NCI-H1436 treated with DMSO at 0.1 percent for 48 hours (cell line): ENCODE measurements at regions not wholly inside any gene's neighbourhood (a gene's known extent, or its start where the extent isn't known, plus 50 kb on each side); places are given as distances from the start of the nearest gene placed in this dataset.
"Not testable (repeated sequence)": the region's sequence is repeated elsewhere in the genome, so short reads cannot be mapped to it uniquely, and the experiment has no call there.

Source experiments
- DNase-seq: peaks from one replicate; lab custom pipeline; 2025; lab: John Stamatoyannopoulos, UW

- DNase-seq: no peak
These were observed 159.6 kb upstream of the WDR1 start for GRCh38 chr4:10276152-10276551.

GRCh38 chr4:10275696-10276095 lies 159.1 kb upstream of the WDR1 start:
- DNase-seq: no peak

- DNase-seq: no peak
These were observed 156.4 kb upstream of the WDR1 start for GRCh38 chr4:10273030-10273429.

GRCh38 chr4:10272511-10272910 lies 155.9 kb upstream of the WDR1 start:
- no peak for DNase-seq

GRCh38 chr4:10267066-10267465 lies 150.5 kb upstream of the WDR1 start:
- no peak for DNase-seq

DNA sequence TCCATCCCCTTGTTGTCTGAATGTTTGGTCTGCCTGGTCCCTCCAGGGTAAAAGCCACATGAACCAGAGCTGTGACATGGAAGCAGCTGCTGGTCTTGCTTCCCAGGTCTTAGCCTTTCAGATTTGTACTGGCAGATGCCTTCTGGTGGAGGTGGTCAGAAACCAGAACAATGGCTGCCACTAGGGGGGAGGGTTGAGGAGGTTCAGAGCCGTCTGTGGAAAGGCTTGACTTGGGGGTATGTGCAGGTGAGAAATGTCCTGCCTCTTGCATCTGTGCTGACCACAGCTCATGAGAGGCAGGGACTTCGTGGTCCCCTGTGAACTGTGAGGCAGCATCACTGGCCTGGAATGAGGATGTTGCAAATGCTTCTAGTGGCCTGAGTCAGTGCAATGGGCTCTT lies 144.2 kb upstream of the WDR1 start:
- DNase-seq: no peak

DNA sequence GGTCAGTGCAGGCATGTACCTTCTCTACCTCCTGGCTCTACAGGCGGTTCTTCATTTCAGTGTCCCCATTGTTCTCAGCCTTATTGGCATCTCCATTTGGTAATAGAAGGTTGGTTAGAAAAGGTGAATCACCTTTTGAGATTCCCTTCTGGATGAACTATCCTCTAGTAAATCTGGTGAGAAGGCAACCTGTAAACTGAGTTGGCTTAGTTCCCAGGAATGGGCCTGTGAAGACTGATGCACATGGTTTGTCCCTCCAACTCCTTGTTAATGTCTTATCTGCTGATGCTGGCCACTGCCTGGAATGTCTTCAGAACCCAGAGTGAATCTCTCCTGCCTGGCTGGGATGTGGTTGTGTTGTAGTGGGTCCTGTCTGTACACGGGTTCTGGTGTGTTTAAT lies 143.4 kb upstream of the WDR1 start:
- no peak for DNase-seq

GRCh38 chr4:10256203-10256602 lies 139.6 kb upstream of the WDR1 start:
- no peak for DNase-seq

DNA sequence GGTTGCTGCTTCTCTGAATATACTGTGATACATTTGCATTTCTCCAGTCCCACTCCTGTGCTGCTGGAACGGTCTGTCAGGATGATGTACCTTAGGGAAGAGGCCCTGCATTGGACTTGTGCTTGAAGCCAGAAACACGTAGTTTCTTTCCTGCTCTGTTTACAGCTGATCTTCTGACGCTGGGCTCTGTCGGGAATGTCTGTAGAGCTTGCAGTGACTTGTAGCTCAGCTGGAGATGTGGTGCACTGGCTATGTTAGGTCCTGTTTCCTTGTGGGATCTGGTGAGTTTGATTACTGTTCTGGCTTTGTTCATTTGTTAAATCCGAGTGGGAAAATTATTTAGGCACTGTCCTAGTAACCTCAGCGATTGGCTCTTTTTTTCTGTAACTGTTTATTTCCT lies 137.2 kb upstream of the WDR1 start:
- DNase-seq: no peak

- DNase-seq: no peak
These were observed 129.2 kb upstream of the WDR1 start for GRCh38 chr4:10245751-10246150.

DNA sequence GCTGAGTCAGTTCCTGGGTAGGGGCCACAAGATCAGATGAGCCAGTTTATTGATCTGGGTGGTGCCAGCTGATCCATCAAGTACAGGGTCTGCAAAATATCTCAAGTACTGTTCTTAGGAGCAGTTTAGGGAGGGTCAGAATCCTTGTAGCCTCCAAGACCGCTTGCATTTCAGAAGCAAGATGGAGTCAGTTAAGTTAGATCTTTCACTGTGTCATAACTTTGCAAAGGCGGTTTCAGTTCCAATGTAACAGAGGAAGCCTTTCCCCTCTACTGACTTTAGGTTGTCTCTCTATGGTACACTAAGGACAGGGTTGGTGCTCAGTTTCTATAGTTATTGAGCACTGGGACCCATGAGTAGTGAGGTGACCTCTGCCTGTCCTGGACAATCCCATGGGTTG lies 127.3 kb upstream of the WDR1 start:
- no peak for DNase-seq

DNA sequence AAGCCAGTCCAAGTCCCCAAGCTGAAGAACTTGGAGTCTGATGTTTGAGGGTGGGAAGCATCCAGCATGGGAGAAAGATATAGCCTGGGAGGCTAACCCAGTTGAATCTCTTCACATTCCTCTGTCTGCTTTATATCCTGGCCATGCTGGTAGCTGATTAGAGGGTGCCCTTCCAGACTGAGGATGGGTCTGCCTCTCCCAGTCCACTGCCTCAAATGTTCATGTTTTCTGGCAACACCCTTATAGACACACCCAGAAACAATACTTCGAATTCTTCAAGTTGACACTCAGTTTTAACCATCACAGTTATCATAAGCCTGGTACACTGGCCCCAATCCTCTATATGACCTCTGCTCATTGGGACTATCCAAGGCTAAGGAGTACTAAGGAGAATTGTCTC lies 124.1 kb upstream of the WDR1 start:
- no peak for DNase-seq

- no peak for DNase-seq
These were observed 123.5 kb upstream of the WDR1 start for GRCh38 chr4:10239982-10240654.

GRCh38 chr4:10237131-10237530 lies 120.5 kb upstream of the WDR1 start:
- no peak for DNase-seq

- DNase-seq: no peak
These were observed 115.5 kb upstream of the WDR1 start for GRCh38 chr4:10232114-10232513.

DNA sequence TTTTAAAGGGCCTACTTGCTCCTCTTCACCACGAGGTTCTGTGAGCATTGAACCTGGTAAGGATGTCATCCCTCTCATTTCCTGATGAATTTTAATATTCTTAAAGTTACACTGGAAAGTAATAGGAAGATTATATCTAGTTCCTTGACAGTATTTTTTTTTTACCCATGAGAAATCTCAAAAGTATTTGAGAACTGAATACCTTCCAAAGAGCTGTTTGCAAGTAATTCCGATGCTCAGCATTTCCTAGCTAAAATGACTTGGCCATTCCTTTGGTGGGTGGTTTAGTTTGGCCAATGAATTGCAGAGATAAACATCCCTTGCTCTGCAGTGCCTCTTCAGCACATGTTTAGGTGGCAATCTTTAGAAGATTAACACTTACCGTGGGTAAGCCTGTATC lies 110.2 kb upstream of the WDR1 start:
- no peak for DNase-seq

GRCh38 chr4:10225096-10225495 lies 108.5 kb upstream of the WDR1 start:
- no peak for DNase-seq

DNA sequence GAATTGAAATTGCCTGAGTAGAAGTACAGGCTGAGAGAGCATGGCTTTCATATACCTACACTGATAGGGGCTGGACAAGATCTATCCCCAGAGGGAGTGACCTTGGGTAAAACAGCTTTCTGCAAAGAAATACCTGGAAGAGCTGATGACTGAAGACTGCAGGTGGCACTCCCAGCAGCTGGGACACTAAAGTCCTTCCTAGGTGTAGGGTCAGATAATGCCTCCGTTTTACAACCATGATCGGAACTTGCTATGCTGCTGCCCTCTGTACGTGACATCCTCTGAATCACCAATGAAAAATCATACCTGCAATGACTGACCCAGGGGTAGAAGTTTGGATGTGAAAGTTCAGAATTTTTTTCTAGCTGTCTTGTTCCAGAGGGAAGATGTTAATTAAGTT lies 107.2 kb upstream of the WDR1 start:
- no peak for DNase-seq

- not testable (repeated sequence) for DNase-seq
These were observed 96.9 kb upstream of the WDR1 start for GRCh38 chr4:10213481-10213880.

DNA sequence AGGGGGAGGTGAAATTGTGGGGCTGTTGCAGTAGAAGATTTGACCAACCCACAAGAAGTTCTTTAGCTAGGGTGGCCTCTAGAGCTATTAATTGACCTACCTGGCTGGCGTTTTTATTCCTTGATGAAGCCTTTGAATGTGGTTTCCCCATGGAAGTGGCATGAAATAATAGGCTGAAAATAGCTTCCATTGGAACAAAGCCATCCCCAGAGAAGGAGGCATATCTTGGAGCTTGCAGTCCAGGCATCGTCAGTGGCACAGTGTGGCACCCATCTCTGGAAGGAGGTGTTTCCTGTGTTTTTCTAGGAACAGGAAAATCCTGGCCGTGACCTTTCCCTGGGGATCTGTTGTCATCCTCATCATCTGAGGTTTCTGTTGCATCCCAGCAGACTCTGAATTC lies 96.3 kb upstream of the WDR1 start:
- no peak for DNase-seq

DNA sequence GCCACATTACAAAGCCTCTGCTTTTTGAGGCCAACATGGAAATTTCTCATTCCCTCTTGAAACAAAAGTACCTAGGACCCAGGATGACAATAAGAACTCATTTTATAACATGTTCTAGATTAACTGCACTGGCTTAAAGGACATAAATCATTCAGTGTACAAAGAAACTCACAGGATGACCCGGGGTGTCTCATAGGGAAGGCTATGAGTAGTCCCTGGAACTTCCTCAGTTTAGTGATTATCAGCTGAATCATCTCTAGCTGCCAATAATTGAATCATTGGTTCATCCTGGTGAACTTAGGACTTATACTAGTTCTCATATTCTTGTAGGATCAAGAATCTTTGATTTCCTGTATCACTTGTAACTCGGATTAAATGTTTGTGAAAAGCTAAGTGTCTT lies 95.8 kb upstream of the WDR1 start:
- DNase-seq: no peak

GRCh38 chr4:10207116-10207515 lies 90.5 kb upstream of the WDR1 start:
- no peak for DNase-seq

GRCh38 chr4:10205223-10205622 lies 88.6 kb upstream of the WDR1 start:
- no peak for DNase-seq

DNA sequence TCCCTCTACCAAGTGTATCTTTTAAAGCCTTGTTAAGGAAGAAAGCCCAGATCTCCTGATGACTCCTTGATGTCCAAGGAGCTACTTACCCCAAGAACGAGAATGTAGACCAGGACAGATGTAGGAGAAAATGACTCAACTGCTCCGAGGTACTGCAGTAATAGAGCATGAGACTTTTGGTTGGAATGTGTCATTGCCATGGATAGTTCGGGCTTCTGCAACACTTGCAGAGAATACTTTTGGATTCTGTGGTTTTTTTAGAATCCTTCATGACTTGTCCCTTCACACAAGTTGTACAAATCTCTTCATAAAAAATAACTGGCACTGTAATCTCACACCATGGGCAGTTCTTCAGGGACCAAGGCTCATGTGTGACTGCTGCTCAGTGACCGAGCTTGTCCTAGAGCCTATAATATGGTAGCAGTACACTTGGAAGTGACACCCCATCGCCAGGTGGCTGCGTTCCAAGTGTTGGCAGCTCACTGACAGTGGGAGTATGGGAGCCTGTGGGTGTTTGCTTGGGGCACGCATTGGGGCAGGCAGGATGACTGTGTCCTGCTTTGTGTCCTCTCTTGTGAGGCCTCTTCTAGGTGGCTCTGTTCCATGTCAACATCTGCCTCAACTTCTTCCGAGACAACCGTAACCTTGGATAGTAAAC lies 87.9 kb upstream of the WDR1 start:
- DNase-seq: no peak
